ENCODE measurements at regions not wholly inside any gene's neighbourhood (a gene's known extent, or its start where the extent isn't known, plus 50 kb on each side); places are given as distances from the start of the nearest gene placed in this dataset.
A peak's percentile ranks its signal among the peaks of the same experiment; 100 is the strongest.

DNA sequence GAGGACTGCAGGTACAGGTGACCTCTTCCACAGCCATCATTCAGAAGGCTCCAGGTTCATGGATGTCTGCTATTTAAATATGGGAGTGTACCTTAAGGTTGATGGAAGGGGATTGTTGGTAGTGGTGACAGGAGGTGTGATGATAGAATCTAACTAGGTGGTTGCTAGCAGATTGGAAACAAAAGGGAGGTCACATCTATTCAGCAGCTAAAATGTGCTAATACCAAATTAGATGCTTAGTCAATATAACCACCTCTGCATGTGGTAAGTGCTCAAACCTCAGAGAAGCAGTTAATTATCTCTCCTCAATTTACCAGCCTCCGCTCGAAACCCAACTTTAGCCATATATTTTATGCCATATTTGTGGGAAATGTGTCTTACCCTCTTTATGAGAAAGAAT, 98.7 kb upstream of the CCSER1 start:
- Histone ChIP-seq H3K27me3 (no peaks in the 10 kb centered on the region), H3K9me3 (ENCODE audit: low read depth) (no peaks in the 10 kb centered on the region), H3K36me3 (no peaks in the 10 kb centered on the region), H3K27ac (no peak overlapping the region), H3K4me3 (no peak overlapping the region), H3K4me1 (ENCODE audit: low read depth) (peaks cover 5% of the 10 kb centered on the region)
- TF ChIP-seq, protein P1, sequence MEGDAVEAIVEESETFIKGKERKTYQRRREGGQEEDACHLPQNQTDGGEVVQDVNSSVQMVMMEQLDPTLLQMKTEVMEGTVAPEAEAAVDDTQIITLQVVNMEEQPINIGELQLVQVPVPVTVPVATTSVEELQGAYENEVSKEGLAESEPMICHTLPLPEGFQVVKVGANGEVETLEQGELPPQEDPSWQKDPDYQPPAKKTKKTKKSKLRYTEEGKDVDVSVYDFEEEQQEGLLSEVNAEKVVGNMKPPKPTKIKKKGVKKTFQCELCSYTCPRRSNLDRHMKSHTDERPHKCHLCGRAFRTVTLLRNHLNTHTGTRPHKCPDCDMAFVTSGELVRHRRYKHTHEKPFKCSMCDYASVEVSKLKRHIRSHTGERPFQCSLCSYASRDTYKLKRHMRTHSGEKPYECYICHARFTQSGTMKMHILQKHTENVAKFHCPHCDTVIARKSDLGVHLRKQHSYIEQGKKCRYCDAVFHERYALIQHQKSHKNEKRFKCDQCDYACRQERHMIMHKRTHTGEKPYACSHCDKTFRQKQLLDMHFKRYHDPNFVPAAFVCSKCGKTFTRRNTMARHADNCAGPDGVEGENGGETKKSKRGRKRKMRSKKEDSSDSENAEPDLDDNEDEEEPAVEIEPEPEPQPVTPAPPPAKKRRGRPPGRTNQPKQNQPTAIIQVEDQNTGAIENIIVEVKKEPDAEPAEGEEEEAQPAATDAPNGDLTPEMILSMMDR (IDR thresholded peaks at IDR 0.05; ENCODE audit: low read depth, low read length) = no peak
- DNase-seq (ENCODE audit: low read depth in 1 of 2, low spot score in 1 of 2) = no peak

DNA sequence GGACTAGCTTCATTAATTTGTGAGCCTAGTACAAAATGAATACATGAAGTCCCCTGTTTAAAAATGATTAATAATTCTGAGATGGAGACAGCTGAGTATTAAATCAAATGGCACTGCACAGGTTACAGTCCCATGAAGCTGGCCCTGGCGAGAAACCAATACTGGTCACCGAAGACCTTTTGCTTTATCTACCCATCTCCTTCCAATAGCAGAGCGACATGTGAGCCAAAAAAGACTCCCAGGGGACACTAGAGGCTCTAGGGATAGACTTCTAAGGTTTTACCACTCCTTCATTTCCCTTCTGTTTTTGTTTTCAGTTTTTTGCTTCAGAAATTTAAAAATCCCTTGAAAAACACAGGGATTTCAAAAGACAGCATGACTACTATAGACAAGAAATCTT, 97.0 kb upstream of the CCSER1 start:
- no peaks in the 10 kb centered on the region for H3K27me3 ChIP-seq
- no peak overlapping the region for H3K4me3 ChIP-seq
- H3K4me1 ChIP-seq (ENCODE audit: low read depth) = no peaks in the 10 kb centered on the region
- no peaks in the 10 kb centered on the region for H3K36me3 ChIP-seq
- no peak overlapping the region for H3K27ac ChIP-seq
- no peaks in the 10 kb centered on the region for H3K9me3 ChIP-seq (ENCODE audit: low read depth)
- TF ChIP-seq, protein P1 (IDR thresholded peaks at IDR 0.05; ENCODE audit: low read depth, low read length) = no peak
- DNase-seq (ENCODE audit: low read depth in 1 of 2, low spot score in 1 of 2) = no peak

GRCh38 chr4:90030953-90031352, 96.2 kb upstream of the CCSER1 start:
- no peak overlapping the region for H3K27ac ChIP-seq
- no peaks in the 10 kb centered on the region for H3K27me3 ChIP-seq
- H3K4me1 ChIP-seq (ENCODE audit: low read depth) = no peaks in the 10 kb centered on the region
- no peaks in the 10 kb centered on the region for H3K36me3 ChIP-seq
- TF ChIP-seq, protein P1 (IDR thresholded peaks at IDR 0.05; ENCODE audit: low read depth, low read length) = no peak
- peak in 1 of 2 donors; percentile 13 for DNase-seq (ENCODE audit: low read depth in 1 of 2, low spot score in 1 of 2)
- no peak overlapping the region for H3K4me3 ChIP-seq
- no peaks in the 10 kb centered on the region for H3K9me3 ChIP-seq (ENCODE audit: low read depth)

GRCh38 chr4:90039122-90039521, 88.1 kb upstream of the CCSER1 start:
- no peaks in the 10 kb centered on the region for H3K4me1 ChIP-seq (ENCODE audit: low read depth)
- TF ChIP-seq, protein P1 (IDR thresholded peaks at IDR 0.05; ENCODE audit: low read depth, low read length) = no peak
- no peaks in the 10 kb centered on the region for H3K27me3 ChIP-seq
- H3K27ac ChIP-seq = no peak overlapping the region
- no peak overlapping the region for H3K4me3 ChIP-seq
- no peaks in the 10 kb centered on the region for H3K9me3 ChIP-seq (ENCODE audit: low read depth)
- DNase-seq (ENCODE audit: low read depth in 1 of 2, low spot score in 1 of 2) = no peak
- no peaks in the 10 kb centered on the region for H3K36me3 ChIP-seq

GRCh38 chr4:90051999-90052398, 75.2 kb upstream of the CCSER1 start:
- no peaks in the 10 kb centered on the region for H3K27me3 ChIP-seq
- H3K36me3 ChIP-seq = no peaks in the 10 kb centered on the region
- TF ChIP-seq, protein P1 (IDR thresholded peaks at IDR 0.05; ENCODE audit: low read depth, low read length) = no peak
- H3K4me1 ChIP-seq (ENCODE audit: low read depth) = no peaks in the 10 kb centered on the region
- H3K9me3 ChIP-seq (ENCODE audit: low read depth) = no peaks in the 10 kb centered on the region
- H3K27ac ChIP-seq = no peak overlapping the region
- DNase-seq (ENCODE audit: low read depth in 1 of 2, low spot score in 1 of 2) = no peak
- no peak overlapping the region for H3K4me3 ChIP-seq

DNA sequence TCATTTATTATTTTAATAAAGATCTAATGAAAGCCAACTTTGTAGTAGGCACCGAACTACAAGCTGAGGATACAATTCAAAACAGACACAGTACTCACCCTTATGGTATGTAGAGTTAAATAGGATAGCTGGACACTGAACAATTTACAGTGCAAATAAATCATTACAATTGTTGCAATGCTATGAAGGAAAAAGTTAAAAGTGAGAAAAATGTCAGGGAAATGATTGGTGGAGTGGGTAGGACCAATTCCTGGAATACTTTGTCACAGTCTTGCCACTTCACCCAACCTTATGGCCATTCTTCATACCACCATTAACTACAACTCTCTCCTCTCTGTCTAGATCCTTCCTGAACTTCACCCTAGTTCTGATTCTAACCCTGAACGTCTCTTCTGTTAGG, 70.1 kb upstream of the CCSER1 start:
- no peak for DNase-seq (ENCODE audit: low read depth in 1 of 2, low spot score in 1 of 2)
- H3K4me3 ChIP-seq = no peak overlapping the region
- no peaks in the 10 kb centered on the region for H3K27me3 ChIP-seq
- no peaks in the 10 kb centered on the region for H3K4me1 ChIP-seq (ENCODE audit: low read depth)
- no peaks in the 10 kb centered on the region for H3K36me3 ChIP-seq
- H3K9me3 ChIP-seq (ENCODE audit: low read depth) = no peaks in the 10 kb centered on the region
- H3K27ac ChIP-seq = no peak overlapping the region
- TF ChIP-seq, protein P1 (IDR thresholded peaks at IDR 0.05; ENCODE audit: low read depth, low read length) = no peak

Measured in cardiac muscle cell (in vitro differentiated cells and primary cell).